ENCODE measurements at regions not wholly inside any gene's neighbourhood (a gene's known extent, or its start where the extent isn't known, plus 50 kb on each side); places are given as distances from the start of the nearest gene placed in this dataset.
"Not testable (repeated sequence)": the region's sequence is repeated elsewhere in the genome, so short reads cannot be mapped to it uniquely, and the experiment has no call there.

DNA sequence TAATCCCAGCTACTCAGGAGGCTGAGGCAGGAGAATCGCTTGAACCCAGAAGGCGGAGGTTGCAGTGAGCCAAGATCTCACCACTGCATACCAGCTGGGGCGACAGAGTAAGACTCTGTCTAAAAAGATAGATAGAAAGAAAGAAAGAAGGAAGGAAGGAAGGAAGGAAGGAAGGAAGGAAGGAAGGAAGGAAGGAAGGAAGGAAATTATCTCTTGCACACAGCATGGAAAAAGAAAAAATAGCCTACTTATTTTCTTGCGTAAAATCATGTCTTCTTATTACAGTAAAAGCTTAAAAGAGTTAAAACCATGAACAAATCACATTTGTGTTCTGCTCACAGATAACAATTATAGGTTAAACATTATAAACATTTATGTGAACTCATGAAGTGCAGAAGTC, 205.9 kb downstream of the TMA16 start:
- TF ChIP-seq RAD21, YY1 (IDR thresholded peaks at IDR 0.05): not testable (repeated sequence)

All from liver (tissue), 2 donors.